ENCODE measurements at regions not wholly inside any gene's neighbourhood (a gene's known extent, or its start where the extent isn't known, plus 50 kb on each side); places are given as distances from the start of the nearest gene placed in this dataset.

DNA sequence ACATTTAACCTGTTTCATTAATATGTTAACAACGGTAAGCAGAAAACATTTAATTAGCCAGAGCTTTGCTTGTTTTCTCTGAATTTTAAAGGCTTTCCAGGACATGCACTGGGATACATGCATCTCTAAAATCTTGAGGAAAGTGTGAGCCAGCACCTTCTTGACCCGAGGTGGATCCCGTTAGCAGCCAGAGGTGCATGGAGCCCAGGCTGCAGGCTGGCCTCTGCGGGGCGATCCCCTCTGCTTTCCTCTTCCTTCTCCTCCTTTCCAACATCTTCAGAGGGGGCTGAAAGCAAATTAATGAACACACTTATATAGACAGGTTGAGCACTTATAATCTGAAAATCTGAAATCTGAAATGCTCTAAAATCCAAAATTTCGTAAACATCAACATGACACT is 128.7 kb upstream of the CST7 start:
- TF ChIP-seq, protein P1, sequence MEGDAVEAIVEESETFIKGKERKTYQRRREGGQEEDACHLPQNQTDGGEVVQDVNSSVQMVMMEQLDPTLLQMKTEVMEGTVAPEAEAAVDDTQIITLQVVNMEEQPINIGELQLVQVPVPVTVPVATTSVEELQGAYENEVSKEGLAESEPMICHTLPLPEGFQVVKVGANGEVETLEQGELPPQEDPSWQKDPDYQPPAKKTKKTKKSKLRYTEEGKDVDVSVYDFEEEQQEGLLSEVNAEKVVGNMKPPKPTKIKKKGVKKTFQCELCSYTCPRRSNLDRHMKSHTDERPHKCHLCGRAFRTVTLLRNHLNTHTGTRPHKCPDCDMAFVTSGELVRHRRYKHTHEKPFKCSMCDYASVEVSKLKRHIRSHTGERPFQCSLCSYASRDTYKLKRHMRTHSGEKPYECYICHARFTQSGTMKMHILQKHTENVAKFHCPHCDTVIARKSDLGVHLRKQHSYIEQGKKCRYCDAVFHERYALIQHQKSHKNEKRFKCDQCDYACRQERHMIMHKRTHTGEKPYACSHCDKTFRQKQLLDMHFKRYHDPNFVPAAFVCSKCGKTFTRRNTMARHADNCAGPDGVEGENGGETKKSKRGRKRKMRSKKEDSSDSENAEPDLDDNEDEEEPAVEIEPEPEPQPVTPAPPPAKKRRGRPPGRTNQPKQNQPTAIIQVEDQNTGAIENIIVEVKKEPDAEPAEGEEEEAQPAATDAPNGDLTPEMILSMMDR (IDR thresholded peaks at IDR 0.05) = no peak
- TF ChIP-seq POLR2A (IDR thresholded peaks at IDR 0.05) = no peak

All from ovary (tissue), 3 donors.